ENCODE measurements at regions not wholly inside any gene's neighbourhood (a gene's known extent, or its start where the extent isn't known, plus 50 kb on each side); places are given as distances from the start of the nearest gene placed in this dataset.

GRCh38 chr7:18109762-18110161 is 82.1 kb upstream of the PRPS1L1 start:
- TF ChIP-seq CREB1 (CRISPR knock-in tag; IDR thresholded peaks at IDR 0.05; ENCODE audit: low read depth) (no peak), CTCF (conservative IDR thresholded peaks at IDR 0.05; ENCODE audit: low read depth in 2 of 2) (no peak), POLR2AphosphoS5 (IDR thresholded peaks at IDR 0.05; ENCODE audit: low read depth) (no peak), EZH2 (IDR thresholded peaks at IDR 0.05; ENCODE audit: low read depth, unreplicated experiment) (no peak), ETS1 (IDR thresholded peaks at IDR 0.05) (no peak), STAT1 (IDR thresholded peaks at IDR 0.05; ENCODE audit: unreplicated experiment) (no peak), EZH2phosphoT487 (IDR thresholded peaks at IDR 0.05; ENCODE audit: unreplicated experiment) (no peak)

Measured in GM23338 (cell line).